HCT116 (cell line): ENCODE measurements at regions not wholly inside any gene's neighbourhood (a gene's known extent, or its start where the extent isn't known, plus 50 kb on each side); places are given as distances from the start of the nearest gene placed in this dataset.

Source experiments
- ATAC-seq: fragments of 200-7000 bp; cut with Tn5 transposase; 2 replicates; pipeline ENCODE4 v1.9.1; 2020; ENCODE audit warnings: mild to moderate bottlenecking, moderate library complexity
- BruUV-seq: library from RNA; stranded (reverse); fragments of 400-500 nt; replicated peaks from 2 replicates; lab custom pipeline; 2021; lab: Mats Ljungman, UMichigan
- CTCF ChIA-PET: fragments of 300-600 bp; sonication (Branson Sonifier 250); formaldehyde crosslinking; loops from one replicate; lab custom pipeline; 2021; ENCODE audit warnings: antibody characterized with exemption; lab: Charles Lee
- POLR2A ChIA-PET: fragments of 300-600, 350-600 bp; sonication (Branson Sonifier 250); formaldehyde crosslinking; loops from one replicate; lab custom pipeline; 2021; ENCODE audit warnings: antibody characterized with exemption; lab: Charles Lee
- RAD21 ChIA-PET, 2 experiments: fragments of 300-600 bp; sonication (Branson Sonifier 250); formaldehyde crosslinking; loops; one replicate each; lab custom pipeline; 2023; ENCODE audit warnings: low total read pairs in 2 of 2; ENCODE audit not compliant: uncharacterized antibody in 2 of 2, unreplicated experiment in 2 of 2, low non-redundant PET in 1 of 2; lab: Charles Lee
- DNase-seq: peaks from one replicate; pipeline ENCODE4 v3.0.0-alpha.2; 2010; ENCODE audit warnings: low read depth, low spot score
- H2AFZ ChIP-seq: fragments of 200-600 bp; shearing (Covaris generic), sonication (generic); 2 replicates; pipeline ENCODE4 v1.6.1; 2017; ENCODE audit warnings: low read depth, mixed run types, mixed read lengths, antibody characterized with exemption, low read length; ENCODE audit not compliant: poor library complexity, severe bottlenecking
- H3K27ac ChIP-seq: 2 replicates; pipeline ENCODE4 v1.5.1; 2012; ENCODE audit warnings: low read depth, low read length
- H3K27me3 ChIP-seq: fragments of 200-600 bp; sonication (generic); 2 replicates; pipeline ENCODE4 v1.6.1; 2016; ENCODE audit warnings: mixed run types, low read length, mixed read lengths; ENCODE audit not compliant: insufficient read depth
- H3K36me3 ChIP-seq, 2 experiments: fragments of 200-500 bp in 1 of 2; fragments of 200-600 bp in 1 of 2; sonication (Bioruptor generic) in 1 of 2; sonication (generic) in 1 of 2; 2 replicates each; pipeline versions ENCODE4 v1.5.1 to v1.6.1; 2014 to 2016; ENCODE audit warnings: low read length in 2 of 2, inconsistent platforms in 1 of 2, mixed read lengths in 1 of 2, mixed run types in 1 of 2; ENCODE audit not compliant: insufficient read depth in 2 of 2, control insufficient read depth in 1 of 2
- H3K4me1 ChIP-seq, 2 experiments: fragments of 200-600 bp in 1 of 2; sonication (generic) in 1 of 2; 2 replicates each; pipeline versions ENCODE4 v1.5.1 to v1.6.1; 2012 to 2017; ENCODE audit warnings: low read length in 2 of 2, inconsistent platforms in 1 of 2, mild to moderate bottlenecking in 1 of 2, mixed read lengths in 1 of 2, mixed run types in 1 of 2, moderate library complexity in 1 of 2; ENCODE audit not compliant: insufficient read depth in 2 of 2, control insufficient read depth in 1 of 2
- H3K4me2 ChIP-seq: fragments of 200-600 bp; sonication (generic); 2 replicates; pipeline ENCODE4 v1.6.1; 2017; ENCODE audit warnings: mixed run types, low read length, mixed read lengths
- H3K4me3 ChIP-seq, 2 experiments: fragments of 200-600 bp in 1 of 2; sonication (generic) in 1 of 2; replicated peaks in 1 of 2; 2 replicates each; pipeline ENCODE4 v1.5.1; 2011 to 2016; ENCODE audit warnings: low read length in 2 of 2, control low read depth in 1 of 2, low read depth in 1 of 2, mild to moderate bottlenecking in 1 of 2, mixed read lengths in 1 of 2, mixed run types in 1 of 2
- H3K79me2 ChIP-seq: fragments of 200-600 bp; sonication (generic); 2 replicates; pipeline ENCODE4 v1.6.1; 2017; ENCODE audit warnings: mild to moderate bottlenecking, mixed run types, low read length, moderate library complexity, mixed read lengths; ENCODE audit not compliant: insufficient read depth
- H3K9ac ChIP-seq: fragments of 200-600 bp; sonication (generic); 2 replicates; pipeline ENCODE4 v1.6.1; 2016; ENCODE audit warnings: low read length, mixed read lengths
- H3K9me2 ChIP-seq: fragments of 200-600 bp; sonication (generic), shearing (Covaris generic); 2 replicates; pipeline ENCODE4 v1.6.1; 2017; ENCODE audit warnings: mixed run types, mild to moderate bottlenecking, moderate library complexity; ENCODE audit not compliant: insufficient read depth
- H3K9me3 ChIP-seq, 2 experiments: fragments of 200-500 bp in 1 of 2; fragments of 200-600 bp in 1 of 2; sonication (Bioruptor generic) in 1 of 2; sonication (generic) in 1 of 2; 2 replicates each; pipeline ENCODE4 v1.6.1; 2014 to 2017; ENCODE audit warnings: low read length in 2 of 2, mixed read lengths in 2 of 2, inconsistent platforms in 1 of 2, low read depth in 1 of 2, mild to moderate bottlenecking in 1 of 2, mixed run types in 1 of 2, moderate library complexity in 1 of 2; ENCODE audit not compliant: control insufficient read depth in 1 of 2, insufficient read depth in 1 of 2
- H4K20me1 ChIP-seq: fragments of 200-600 bp; sonication (generic), shearing (Covaris generic); 2 replicates; pipeline ENCODE4 v1.6.1; 2017; ENCODE audit warnings: mixed run types, mild to moderate bottlenecking, moderate library complexity; ENCODE audit not compliant: insufficient read depth
- CEBPB ChIP-seq: IDR thresholded peaks from 2 replicates; pipeline ENCODE4 v1.6.1; 2012; ENCODE audit warnings: low read depth
- EZH2 ChIP-seq: fragments of 200-600 bp; sonication (generic); IDR thresholded peaks from 2 replicates; pipeline ENCODE4 v1.6.1; 2017; ENCODE audit warnings: antibody characterized with exemption, mixed run types
- FOSL1 ChIP-seq: IDR thresholded peaks from 2 replicates; pipeline ENCODE4 v1.6.1; 2012; ENCODE audit warnings: low read depth
- POLR2AphosphoS5 ChIP-seq: IDR thresholded peaks from 2 replicates; pipeline ENCODE4 v1.6.1; 2011; ENCODE audit warnings: mild to moderate bottlenecking, low read depth, low read length, moderate library complexity
- SP1 ChIP-seq: IDR thresholded peaks from 2 replicates; pipeline ENCODE4 v1.6.1; 2012; ENCODE audit warnings: low read depth
- SRF ChIP-seq: IDR thresholded peaks from 2 replicates; pipeline ENCODE4 v1.6.1; 2012; ENCODE audit warnings: low read depth
- TCF7L2 ChIP-seq: IDR thresholded peaks from 2 replicates; pipeline ENCODE4 v1.7.0; 2011; ENCODE audit warnings: borderline replicate concordance, inconsistent platforms; ENCODE audit not compliant: insufficient read depth, insufficient read length; ENCODE audit errors: extremely low read depth
- YY1 ChIP-seq: IDR thresholded peaks from 2 replicates; pipeline ENCODE4 v1.6.1; 2011; ENCODE audit warnings: low read length, low read depth, moderate library complexity, mild to moderate bottlenecking; ENCODE audit not compliant: insufficient replicate concordance; ENCODE audit errors: extremely low read depth
- intact Hi-C: fragments of 100-400 bp; cut with micrococcal nuclease; formaldehyde crosslinking; loops from 2 replicates; pipeline ENCODE4 v1.10.0; 2022
- TF ChIP-seq, protein P1 (sequence below): IDR thresholded peaks from 2 replicates; pipeline ENCODE4 v1.6.1; 2012

DNA sequence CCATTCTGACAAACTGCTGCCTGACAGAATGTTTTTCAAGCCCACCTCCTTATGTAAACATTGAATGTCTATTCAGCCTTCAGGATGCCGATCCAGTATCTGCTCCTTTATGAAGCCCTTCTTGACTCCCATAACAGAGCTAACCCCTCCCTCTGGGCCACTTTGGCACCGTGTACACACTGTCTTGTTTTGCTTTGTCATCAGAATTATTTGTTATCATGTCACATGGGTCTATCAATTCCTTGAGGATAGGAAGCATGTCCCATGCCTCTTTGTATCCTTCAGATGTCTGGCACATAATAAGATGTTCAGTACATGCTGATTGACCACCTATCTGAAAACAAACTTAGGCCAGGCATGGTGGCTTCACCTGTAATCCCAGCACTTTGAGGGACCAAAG is 92.3 kb downstream of the PRLHR start (continued):
- TF ChIP-seq EZH2 (no peak), SP1 (no peak)

DNA sequence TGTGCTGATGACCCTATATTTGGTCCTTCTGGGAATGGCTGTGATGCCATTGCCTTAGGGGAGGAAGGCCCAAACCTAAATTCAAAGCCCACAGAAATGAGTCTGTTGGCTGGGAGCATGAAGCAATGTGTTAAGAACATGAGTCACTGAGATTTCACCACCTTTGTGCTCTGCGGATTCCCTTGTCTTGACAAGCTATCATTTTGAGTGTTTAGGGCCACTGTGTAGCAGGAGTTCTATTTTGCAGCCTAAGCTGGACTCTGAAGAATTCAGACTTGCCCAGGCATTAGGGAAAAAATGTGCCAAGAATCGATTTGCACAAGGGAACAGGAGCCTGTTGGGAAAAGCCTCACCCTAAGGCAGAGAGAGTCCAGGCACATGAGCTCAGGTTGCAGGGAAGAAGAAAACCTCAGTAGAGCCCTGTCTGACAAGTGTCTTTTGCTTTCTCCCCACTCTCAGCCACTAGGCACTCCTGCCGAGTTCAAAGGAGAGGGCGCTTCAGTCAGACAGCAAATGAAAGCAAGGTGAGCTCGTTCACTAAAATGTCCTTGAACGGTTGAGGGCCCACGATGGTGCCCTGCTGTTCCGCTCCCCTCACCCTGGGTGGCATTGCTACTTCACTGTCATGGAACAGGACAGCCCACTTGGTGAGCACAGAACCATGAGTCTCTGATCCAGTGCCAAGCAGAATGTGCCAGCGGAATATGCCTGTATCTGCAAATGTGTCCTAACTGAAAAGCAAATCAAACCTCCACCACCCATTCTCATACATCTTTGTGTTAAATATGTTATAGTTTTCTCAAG is 93.6 kb downstream of the PRLHR start:
- Histone ChIP-seq H3K36me3 (no peaks in the 10 kb centered on the region), H3K27ac (no peak overlapping the region), H3K4me2 (no peak overlapping the region), H2AFZ (no peak overlapping the region)
- CTCF ChIA-PET = interaction anchor here (1.0 kb wide), 1 partner anchor 44 kb away, joined by 3 read pairs; no protein-coding TSS in a partner anchor
- peak; percentile 76 for TF ChIP-seq CEBPB
- no peak for TF ChIP-seq POLR2AphosphoS5
- TF ChIP-seq, protein P1, sequence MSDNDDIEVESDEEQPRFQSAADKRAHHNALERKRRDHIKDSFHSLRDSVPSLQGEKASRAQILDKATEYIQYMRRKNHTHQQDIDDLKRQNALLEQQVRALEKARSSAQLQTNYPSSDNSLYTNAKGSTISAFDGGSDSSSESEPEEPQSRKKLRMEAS = 0 out of 2 replicates have a peak, but pooled peaks have one; percentile 23
- no peak for TF ChIP-seq SRF
- TF ChIP-seq TCF7L2 = peak; percentile 91
- 0 out of 2 replicates have a peak, but pooled peaks have one; percentile 19 for TF ChIP-seq FOSL1
- no peak for TF ChIP-seq YY1
- TF ChIP-seq, all 23 proteins: peak for 4
- Histone ChIP-seq H4K20me1 (no peaks in the 10 kb centered on the region), H3K4me1 (peaks cover 7 to 26% of the 10 kb centered on the region in 2 experiments; a peak in 3 of 4 replicates), H3K79me2 (no peaks in the 10 kb centered on the region), H3K9ac (no peak overlapping the region), H3K9me3 (no peaks in the 10 kb centered on the region), H3K4me3 (no peak overlapping the region), H3K9me2 (no peaks in the 10 kb centered on the region), H3K27me3 (no peaks in the 10 kb centered on the region)
- ChIA-PET RAD21 (no interaction called here), POLR2A (no interaction called here)
- BruUV-seq = no TSS peak
- intact Hi-C loops = no loop called here
- ATAC-seq (no peak), DNase-seq (no peak)
